ENCODE measurements at regions not wholly inside any gene's neighbourhood (a gene's known extent, or its start where the extent isn't known, plus 50 kb on each side); places are given as distances from the start of the nearest gene placed in this dataset.

DNA sequence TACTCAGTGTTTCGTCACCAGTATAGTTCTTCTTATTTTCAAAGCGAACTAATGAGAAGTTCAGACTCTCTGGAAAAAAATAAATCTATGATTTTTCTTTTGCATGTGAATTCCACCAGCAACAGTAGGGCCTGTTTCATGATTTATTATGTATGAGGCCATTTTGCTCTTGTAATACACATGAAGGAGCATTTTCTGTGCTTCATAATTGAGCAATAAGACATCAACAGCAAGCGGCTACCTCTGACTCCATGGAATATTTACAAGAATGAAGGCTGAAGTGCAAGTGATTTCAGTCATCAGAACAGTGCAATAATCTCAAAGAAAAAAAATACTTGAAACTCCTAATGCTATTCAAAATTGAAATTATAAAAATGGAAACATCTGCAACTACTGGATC, 282.9 kb upstream of the EDIL3 start:
- no peaks in the 10 kb centered on the region for H3K4me1 Mint-ChIP-seq (ENCODE audit: low read depth, unreplicated experiment)
- H2AFZ ChIP-seq (ENCODE audit: low read depth, low read length): no peak overlapping the region
- H3K9me3 ChIP-seq (ENCODE audit: insufficient read depth, low read depth, low read length): peaks cover 5% of the 10 kb centered on the region
- no peak overlapping the region for H3K4me3 Mint-ChIP-seq (ENCODE audit: unreplicated experiment)
- H3K79me2 ChIP-seq (ENCODE audit: insufficient read depth, low read length): no peaks in the 10 kb centered on the region
- no peak overlapping the region for H3K27ac Mint-ChIP-seq (ENCODE audit: unreplicated experiment)
- no peak overlapping the region for H3K4me3 ChIP-seq (ENCODE audit: insufficient read depth, low read depth, low read length)
- no peaks in the 10 kb centered on the region for H3K4me1 ChIP-seq (ENCODE audit: insufficient read depth, low read length)
- no peak for DNase-seq (ENCODE audit: low read depth)
- TF ChIP-seq EZH2 (IDR thresholded peaks at IDR 0.05; ENCODE audit: insufficient read depth, low read length): no peak
- TF ChIP-seq, protein P1, sequence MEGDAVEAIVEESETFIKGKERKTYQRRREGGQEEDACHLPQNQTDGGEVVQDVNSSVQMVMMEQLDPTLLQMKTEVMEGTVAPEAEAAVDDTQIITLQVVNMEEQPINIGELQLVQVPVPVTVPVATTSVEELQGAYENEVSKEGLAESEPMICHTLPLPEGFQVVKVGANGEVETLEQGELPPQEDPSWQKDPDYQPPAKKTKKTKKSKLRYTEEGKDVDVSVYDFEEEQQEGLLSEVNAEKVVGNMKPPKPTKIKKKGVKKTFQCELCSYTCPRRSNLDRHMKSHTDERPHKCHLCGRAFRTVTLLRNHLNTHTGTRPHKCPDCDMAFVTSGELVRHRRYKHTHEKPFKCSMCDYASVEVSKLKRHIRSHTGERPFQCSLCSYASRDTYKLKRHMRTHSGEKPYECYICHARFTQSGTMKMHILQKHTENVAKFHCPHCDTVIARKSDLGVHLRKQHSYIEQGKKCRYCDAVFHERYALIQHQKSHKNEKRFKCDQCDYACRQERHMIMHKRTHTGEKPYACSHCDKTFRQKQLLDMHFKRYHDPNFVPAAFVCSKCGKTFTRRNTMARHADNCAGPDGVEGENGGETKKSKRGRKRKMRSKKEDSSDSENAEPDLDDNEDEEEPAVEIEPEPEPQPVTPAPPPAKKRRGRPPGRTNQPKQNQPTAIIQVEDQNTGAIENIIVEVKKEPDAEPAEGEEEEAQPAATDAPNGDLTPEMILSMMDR (IDR thresholded peaks at IDR 0.05; ENCODE audit: insufficient read depth, low read depth, low read length): no peak
- no peak overlapping the region for H3K9ac ChIP-seq (ENCODE audit: low read length)
- no peak for FAIRE-seq
- no peaks in the 10 kb centered on the region for H3K27me3 ChIP-seq (ENCODE audit: insufficient read depth, low read length)
- H3K27me3 Mint-ChIP-seq (ENCODE audit: low read depth, unreplicated experiment): no peaks in the 10 kb centered on the region
- H4K20me1 ChIP-seq (ENCODE audit: insufficient read depth, low read length): no peaks in the 10 kb centered on the region
- H3K27ac ChIP-seq (ENCODE audit: low read depth, low read length): no peak overlapping the region
- no peaks in the 10 kb centered on the region for H3K36me3 ChIP-seq (ENCODE audit: insufficient read depth, low read length)
- H3K36me3 Mint-ChIP-seq (ENCODE audit: low read depth, unreplicated experiment): no peaks in the 10 kb centered on the region
- H3K9me3 Mint-ChIP-seq (ENCODE audit: unreplicated experiment): peaks cover 14% of the 10 kb centered on the region
- H3K4me2 ChIP-seq (ENCODE audit: low read length): no peak overlapping the region

DNA sequence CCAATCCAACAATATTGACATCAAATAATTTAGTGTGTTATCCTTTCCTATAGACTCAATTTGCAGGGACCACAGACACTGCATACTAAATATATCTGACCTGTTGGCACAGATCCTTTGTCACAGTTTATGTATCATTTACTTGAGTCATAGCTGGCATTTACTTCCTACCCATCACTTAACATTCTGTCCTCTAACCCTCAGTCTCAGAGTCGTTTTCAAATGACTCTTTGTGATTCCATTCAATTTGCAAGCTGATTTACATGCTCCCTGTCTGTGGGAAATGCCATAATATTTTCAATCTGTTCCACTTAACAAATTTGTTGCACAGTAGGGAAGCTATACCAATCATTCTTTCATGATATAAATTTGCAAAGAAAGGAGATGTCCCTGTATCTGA, 265.7 kb upstream of the EDIL3 start:
- DNase-seq (ENCODE audit: low read depth) (no peak), FAIRE-seq (no peak)
- TF ChIP-seq, protein P1 (IDR thresholded peaks at IDR 0.05; ENCODE audit: insufficient read depth, low read depth, low read length): no peak
- TF ChIP-seq EZH2 (IDR thresholded peaks at IDR 0.05; ENCODE audit: insufficient read depth, low read length): no peak
- H3K27ac ChIP-seq (ENCODE audit: low read depth, low read length): no peak overlapping the region
- no peak overlapping the region for H2AFZ ChIP-seq (ENCODE audit: low read depth, low read length)
- H3K4me2 ChIP-seq (ENCODE audit: low read length): no peak overlapping the region
- no peaks in the 10 kb centered on the region for H3K4me1 Mint-ChIP-seq (ENCODE audit: low read depth, unreplicated experiment)
- H3K79me2 ChIP-seq (ENCODE audit: insufficient read depth, low read length): no peaks in the 10 kb centered on the region
- H3K4me1 ChIP-seq (ENCODE audit: insufficient read depth, low read length): no peaks in the 10 kb centered on the region
- H3K27me3 Mint-ChIP-seq (ENCODE audit: low read depth, unreplicated experiment): no peaks in the 10 kb centered on the region
- H3K4me3 ChIP-seq (ENCODE audit: insufficient read depth, low read depth, low read length): no peak overlapping the region
- no peaks in the 10 kb centered on the region for H4K20me1 ChIP-seq (ENCODE audit: insufficient read depth, low read length)
- no peaks in the 10 kb centered on the region for H3K9me3 Mint-ChIP-seq (ENCODE audit: unreplicated experiment)
- H3K27ac Mint-ChIP-seq (ENCODE audit: unreplicated experiment): no peak overlapping the region
- H3K27me3 ChIP-seq (ENCODE audit: insufficient read depth, low read length): no peaks in the 10 kb centered on the region
- no peaks in the 10 kb centered on the region for H3K36me3 Mint-ChIP-seq (ENCODE audit: low read depth, unreplicated experiment)
- no peaks in the 10 kb centered on the region for H3K9me3 ChIP-seq (ENCODE audit: insufficient read depth, low read depth, low read length)
- no peak overlapping the region for H3K9ac ChIP-seq (ENCODE audit: low read length)
- no peaks in the 10 kb centered on the region for H3K36me3 ChIP-seq (ENCODE audit: insufficient read depth, low read length)
- H3K4me3 Mint-ChIP-seq (ENCODE audit: unreplicated experiment): no peak overlapping the region

DNA sequence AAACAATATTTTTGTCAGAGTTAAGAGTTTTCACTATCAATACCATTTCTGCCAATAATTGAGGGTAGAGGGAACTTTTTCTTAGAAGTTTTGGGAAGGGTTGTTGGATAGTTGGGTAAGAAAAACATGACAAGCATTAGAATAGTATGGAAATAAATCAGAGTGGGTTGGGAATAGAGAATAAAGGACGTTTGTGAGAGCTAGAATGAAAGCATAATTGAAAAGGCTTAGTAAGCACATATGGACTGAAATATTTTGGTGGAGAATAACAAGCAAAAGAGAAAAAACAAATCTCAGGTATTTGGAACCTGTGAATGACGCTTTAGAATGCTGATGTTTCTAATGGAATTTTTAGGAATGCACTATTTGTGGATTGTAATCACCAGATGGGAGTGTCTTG, 262.9 kb upstream of the EDIL3 start:
- peaks cover 3% of the 10 kb centered on the region for H3K4me1 ChIP-seq (ENCODE audit: insufficient read depth, low read length)
- H3K9ac ChIP-seq (ENCODE audit: low read length): no peak overlapping the region
- no peak overlapping the region for H3K4me3 Mint-ChIP-seq (ENCODE audit: unreplicated experiment)
- H4K20me1 ChIP-seq (ENCODE audit: insufficient read depth, low read length): no peaks in the 10 kb centered on the region
- H3K36me3 ChIP-seq (ENCODE audit: insufficient read depth, low read length): no peaks in the 10 kb centered on the region
- peaks cover 4% of the 10 kb centered on the region for H3K4me1 Mint-ChIP-seq (ENCODE audit: low read depth, unreplicated experiment)
- no peaks in the 10 kb centered on the region for H3K36me3 Mint-ChIP-seq (ENCODE audit: low read depth, unreplicated experiment)
- no peak overlapping the region for H3K27ac Mint-ChIP-seq (ENCODE audit: unreplicated experiment)
- DNase-seq (ENCODE audit: low read depth): no peak
- H3K79me2 ChIP-seq (ENCODE audit: insufficient read depth, low read length): no peaks in the 10 kb centered on the region
- H3K27ac ChIP-seq (ENCODE audit: low read depth, low read length): no peak overlapping the region
- H3K9me3 ChIP-seq (ENCODE audit: insufficient read depth, low read depth, low read length): no peaks in the 10 kb centered on the region
- no peaks in the 10 kb centered on the region for H3K9me3 Mint-ChIP-seq (ENCODE audit: unreplicated experiment)
- FAIRE-seq: no peak
- no peak for TF ChIP-seq EZH2 (IDR thresholded peaks at IDR 0.05; ENCODE audit: insufficient read depth, low read length)
- TF ChIP-seq, protein P1 (IDR thresholded peaks at IDR 0.05; ENCODE audit: insufficient read depth, low read depth, low read length): no peak
- no peak overlapping the region for H3K4me3 ChIP-seq (ENCODE audit: insufficient read depth, low read depth, low read length)
- H3K4me2 ChIP-seq (ENCODE audit: low read length): no peak overlapping the region
- no peaks in the 10 kb centered on the region for H3K27me3 ChIP-seq (ENCODE audit: insufficient read depth, low read length)
- no peaks in the 10 kb centered on the region for H3K27me3 Mint-ChIP-seq (ENCODE audit: low read depth, unreplicated experiment)
- no peak overlapping the region for H2AFZ ChIP-seq (ENCODE audit: low read depth, low read length)
